ENCODE measurements at regions not wholly inside any gene's neighbourhood (a gene's known extent, or its start where the extent isn't known, plus 50 kb on each side); places are given as distances from the start of the nearest gene placed in this dataset.

DNA sequence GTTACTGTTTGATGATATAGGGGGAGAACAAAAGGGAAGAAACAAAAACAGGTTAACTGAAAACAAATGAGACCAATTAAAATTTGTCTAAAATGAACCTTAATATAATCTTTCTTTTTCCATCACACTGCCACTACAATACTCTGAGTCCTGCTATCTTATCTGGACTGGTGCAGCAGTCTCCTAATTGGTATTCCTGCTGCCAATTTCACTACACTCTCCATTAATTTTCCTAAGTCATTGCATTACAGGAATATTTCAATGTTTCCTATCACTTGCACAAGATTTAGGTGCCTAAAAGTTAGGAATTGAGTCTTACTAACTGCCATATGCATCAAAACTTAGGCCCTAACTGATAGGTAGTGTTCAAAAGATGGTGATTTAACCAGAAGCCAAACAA, 884.9 kb upstream of the MGAT4C start:
- no peaks in the 10 kb centered on the region for H4K20me1 ChIP-seq (ENCODE audit: insufficient read depth)
- H3K4me2 ChIP-seq: no peak overlapping the region
- TF ChIP-seq, protein P1, sequence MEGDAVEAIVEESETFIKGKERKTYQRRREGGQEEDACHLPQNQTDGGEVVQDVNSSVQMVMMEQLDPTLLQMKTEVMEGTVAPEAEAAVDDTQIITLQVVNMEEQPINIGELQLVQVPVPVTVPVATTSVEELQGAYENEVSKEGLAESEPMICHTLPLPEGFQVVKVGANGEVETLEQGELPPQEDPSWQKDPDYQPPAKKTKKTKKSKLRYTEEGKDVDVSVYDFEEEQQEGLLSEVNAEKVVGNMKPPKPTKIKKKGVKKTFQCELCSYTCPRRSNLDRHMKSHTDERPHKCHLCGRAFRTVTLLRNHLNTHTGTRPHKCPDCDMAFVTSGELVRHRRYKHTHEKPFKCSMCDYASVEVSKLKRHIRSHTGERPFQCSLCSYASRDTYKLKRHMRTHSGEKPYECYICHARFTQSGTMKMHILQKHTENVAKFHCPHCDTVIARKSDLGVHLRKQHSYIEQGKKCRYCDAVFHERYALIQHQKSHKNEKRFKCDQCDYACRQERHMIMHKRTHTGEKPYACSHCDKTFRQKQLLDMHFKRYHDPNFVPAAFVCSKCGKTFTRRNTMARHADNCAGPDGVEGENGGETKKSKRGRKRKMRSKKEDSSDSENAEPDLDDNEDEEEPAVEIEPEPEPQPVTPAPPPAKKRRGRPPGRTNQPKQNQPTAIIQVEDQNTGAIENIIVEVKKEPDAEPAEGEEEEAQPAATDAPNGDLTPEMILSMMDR (conservative IDR thresholded peaks at IDR 0.05; ENCODE audit: low read depth, low read length): no peak
- no peak overlapping the region for H3K27ac ChIP-seq
- no peaks in the 10 kb centered on the region for H3K79me2 ChIP-seq (ENCODE audit: insufficient read depth, low read depth)
- no peak overlapping the region for H2AFZ ChIP-seq (ENCODE audit: low read depth)
- no peaks in the 10 kb centered on the region for H3K36me3 ChIP-seq (ENCODE audit: insufficient read depth)
- no peak overlapping the region for H3K4me3 ChIP-seq (IDR thresholded peaks at IDR 0.05; ENCODE audit: insufficient read depth, low read depth, low read length)
- H3K9ac ChIP-seq: no peak overlapping the region
- H3K4me1 ChIP-seq (ENCODE audit: low read depth, poor library complexity, severe bottlenecking): peaks cover 12% of the 10 kb centered on the region
- no peaks in the 10 kb centered on the region for H3K27me3 ChIP-seq (ENCODE audit: insufficient read depth, low read depth)

DNA sequence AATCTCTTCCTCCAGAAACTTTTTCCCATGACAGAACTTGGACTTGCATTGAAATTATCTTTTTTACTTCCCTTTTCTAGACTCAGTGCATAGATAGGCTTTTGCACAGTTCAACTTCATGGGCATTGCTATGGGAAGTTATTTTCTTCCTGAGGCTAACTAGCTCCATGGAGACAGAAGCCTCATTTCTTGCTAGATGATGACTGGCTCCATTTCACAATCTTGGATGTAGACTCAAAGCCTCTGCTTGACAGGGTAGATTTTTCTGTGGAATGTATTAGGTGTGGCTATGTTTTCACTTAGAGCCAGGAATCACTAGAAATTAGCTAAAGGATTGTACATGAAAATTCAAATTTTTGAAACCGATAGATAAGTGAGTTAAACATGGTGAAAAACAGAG, 884.1 kb upstream of the MGAT4C start:
- H3K9ac ChIP-seq: no peak overlapping the region
- TF ChIP-seq, protein P1 (conservative IDR thresholded peaks at IDR 0.05; ENCODE audit: low read depth, low read length): no peak
- H3K4me3 ChIP-seq (IDR thresholded peaks at IDR 0.05; ENCODE audit: insufficient read depth, low read depth, low read length): no peak overlapping the region
- no peak overlapping the region for H3K4me2 ChIP-seq
- peaks cover 17% of the 10 kb centered on the region for H3K4me1 ChIP-seq (ENCODE audit: low read depth, poor library complexity, severe bottlenecking)
- H3K79me2 ChIP-seq (ENCODE audit: insufficient read depth, low read depth): no peaks in the 10 kb centered on the region
- no peak overlapping the region for H2AFZ ChIP-seq (ENCODE audit: low read depth)
- H3K27me3 ChIP-seq (ENCODE audit: insufficient read depth, low read depth): no peaks in the 10 kb centered on the region
- no peak overlapping the region for H3K27ac ChIP-seq
- no peaks in the 10 kb centered on the region for H3K36me3 ChIP-seq (ENCODE audit: insufficient read depth)
- H4K20me1 ChIP-seq (ENCODE audit: insufficient read depth): no peaks in the 10 kb centered on the region

DNA sequence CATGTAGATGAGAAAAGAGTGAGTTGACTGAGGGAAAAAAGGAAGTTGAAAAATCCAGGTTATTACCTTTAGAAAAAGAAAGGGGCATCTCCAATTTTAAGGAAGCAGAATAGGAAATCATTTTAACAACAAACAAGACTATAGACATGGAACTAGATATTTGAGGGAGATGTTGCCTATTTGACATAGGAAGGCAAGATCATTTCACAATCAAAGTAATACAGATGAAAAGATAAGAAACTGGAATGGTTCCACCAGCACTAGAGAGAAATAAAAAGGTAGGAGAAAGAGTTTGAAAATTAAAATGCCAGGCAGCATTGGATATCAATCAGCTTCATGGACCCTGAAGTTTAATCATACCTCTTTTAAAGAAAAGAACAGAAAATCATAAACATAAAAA, 881.0 kb upstream of the MGAT4C start:
- Histone ChIP-seq H3K36me3 (ENCODE audit: insufficient read depth) (no peaks in the 10 kb centered on the region), H3K4me2 (no peak overlapping the region), H3K27ac (no peak overlapping the region), H3K79me2 (ENCODE audit: insufficient read depth, low read depth) (no peaks in the 10 kb centered on the region), H2AFZ (ENCODE audit: low read depth) (no peak overlapping the region), H3K4me1 (ENCODE audit: low read depth, poor library complexity, severe bottlenecking) (peaks cover 17% of the 10 kb centered on the region), H3K4me3 (IDR thresholded peaks at IDR 0.05; ENCODE audit: insufficient read depth, low read depth, low read length) (no peak overlapping the region), H4K20me1 (ENCODE audit: insufficient read depth) (no peaks in the 10 kb centered on the region), H3K27me3 (ENCODE audit: insufficient read depth, low read depth) (no peaks in the 10 kb centered on the region), H3K9ac (no peak overlapping the region)
- TF ChIP-seq, protein P1 (conservative IDR thresholded peaks at IDR 0.05; ENCODE audit: low read depth, low read length): no peak

DNA sequence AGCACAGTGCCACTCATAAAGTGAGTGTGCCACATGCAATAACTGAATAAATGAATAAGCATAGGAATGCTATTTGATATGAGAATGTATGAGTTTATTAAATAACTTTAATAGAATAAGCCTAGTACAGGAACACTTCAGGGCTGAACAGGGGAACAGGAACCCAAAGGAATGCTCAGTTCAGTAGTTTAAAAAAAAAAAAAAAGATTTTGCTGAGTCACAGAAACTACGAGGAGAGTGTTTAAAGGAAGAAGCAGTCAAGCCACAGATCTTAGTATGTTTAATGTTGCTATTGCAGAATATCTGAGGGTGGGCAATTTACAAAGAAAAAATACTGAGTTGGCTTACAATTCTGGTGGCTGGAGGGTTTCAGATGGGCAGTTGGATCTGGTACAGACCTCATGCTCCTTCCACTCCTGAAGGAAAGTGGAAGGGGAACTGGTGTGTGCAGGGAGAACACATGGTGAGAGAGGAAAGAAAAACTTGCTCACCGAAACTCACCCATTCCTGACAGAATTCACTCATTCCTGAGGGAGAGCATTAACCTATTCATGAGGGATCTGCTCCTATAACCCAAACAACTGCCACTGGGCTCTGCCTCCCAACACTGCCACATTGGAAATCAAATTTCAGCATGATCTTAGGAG, 880.3 kb upstream of the MGAT4C start:
- H4K20me1 ChIP-seq (ENCODE audit: insufficient read depth): no peaks in the 10 kb centered on the region
- peak overlapping the region; percentile 18; the same call in 1 of the 2 replicates for H3K27ac ChIP-seq
- no peak overlapping the region for H3K4me3 ChIP-seq (IDR thresholded peaks at IDR 0.05; ENCODE audit: insufficient read depth, low read depth, low read length)
- TF ChIP-seq, protein P1 (conservative IDR thresholded peaks at IDR 0.05; ENCODE audit: low read depth, low read length): no peak
- H3K4me2 ChIP-seq: peak overlapping the region; percentile 48
- H2AFZ ChIP-seq (ENCODE audit: low read depth): peak overlapping the region; percentile 66; the same call in 1 of the 2 replicates
- H3K9ac ChIP-seq: no peak overlapping the region
- H3K79me2 ChIP-seq (ENCODE audit: insufficient read depth, low read depth): no peaks in the 10 kb centered on the region
- H3K27me3 ChIP-seq (ENCODE audit: insufficient read depth, low read depth): no peaks in the 10 kb centered on the region
- peaks cover 17% of the 10 kb centered on the region for H3K4me1 ChIP-seq (ENCODE audit: low read depth, poor library complexity, severe bottlenecking)
- no peaks in the 10 kb centered on the region for H3K36me3 ChIP-seq (ENCODE audit: insufficient read depth)

Measured in KMS-11 (cell line).